ENCODE measurements at regions not wholly inside any gene's neighbourhood (a gene's known extent, or its start where the extent isn't known, plus 50 kb on each side); places are given as distances from the start of the nearest gene placed in this dataset.
"Not testable (repeated sequence)": the region's sequence is repeated elsewhere in the genome, so short reads cannot be mapped to it uniquely, and the experiment has no call there.

- no peak for DNase-seq (ENCODE audit: low spot score)
These were observed 313.4 kb downstream of the SQOR start for GRCh38 chr15:45948181-45948621.

GRCh38 chr15:45958924-45959323 lies 324.1 kb downstream of the SQOR start:
- no peak for DNase-seq (ENCODE audit: low spot score)

DNA sequence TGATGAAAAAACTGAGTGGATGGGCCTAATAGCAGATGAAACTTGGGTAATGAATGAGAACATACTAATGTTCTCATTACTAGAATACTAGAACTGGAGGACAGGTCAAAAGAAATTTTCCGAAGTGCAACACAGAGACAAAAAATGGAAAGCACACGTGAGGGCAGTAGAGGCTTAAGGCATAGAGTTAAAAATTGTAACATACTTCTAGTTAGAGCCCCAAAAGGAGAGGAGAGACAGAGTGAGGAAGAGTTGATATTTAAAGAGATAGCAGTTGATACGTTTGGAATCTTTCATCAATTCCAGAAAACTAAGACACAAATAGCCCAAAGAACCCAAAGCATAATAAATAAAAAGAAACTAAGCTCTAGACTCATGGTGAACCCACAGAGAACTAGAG lies 327.9 kb downstream of the SQOR start:
- DNase-seq (ENCODE audit: low spot score): no peak

DNA sequence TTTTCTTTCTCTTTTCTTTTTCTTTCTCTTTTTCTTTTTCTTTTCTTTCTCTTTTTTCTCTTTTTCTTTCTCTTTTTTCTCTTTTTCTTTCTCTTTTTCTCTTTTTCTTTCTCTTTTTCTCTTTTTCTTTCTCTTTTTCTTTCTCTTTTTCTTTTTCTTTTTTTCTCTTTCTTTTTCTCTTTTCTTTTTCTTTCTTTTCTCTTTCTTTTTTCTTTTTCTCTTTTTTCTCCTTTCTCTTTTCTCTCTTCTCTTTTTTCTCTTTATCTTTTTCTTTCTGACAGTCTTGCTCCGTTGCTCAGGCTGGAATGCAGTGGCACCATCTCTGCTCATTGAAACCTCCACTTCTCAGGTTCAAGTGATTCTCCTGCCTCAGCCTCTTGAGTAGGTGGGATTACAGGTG lies 335.7 kb downstream of the SQOR start:
- DNase-seq (ENCODE audit: low spot score): no peak

- DNase-seq (ENCODE audit: low spot score): no peak
These were observed 345.5 kb downstream of the SQOR start for GRCh38 chr15:45980366-45980765.

DNA sequence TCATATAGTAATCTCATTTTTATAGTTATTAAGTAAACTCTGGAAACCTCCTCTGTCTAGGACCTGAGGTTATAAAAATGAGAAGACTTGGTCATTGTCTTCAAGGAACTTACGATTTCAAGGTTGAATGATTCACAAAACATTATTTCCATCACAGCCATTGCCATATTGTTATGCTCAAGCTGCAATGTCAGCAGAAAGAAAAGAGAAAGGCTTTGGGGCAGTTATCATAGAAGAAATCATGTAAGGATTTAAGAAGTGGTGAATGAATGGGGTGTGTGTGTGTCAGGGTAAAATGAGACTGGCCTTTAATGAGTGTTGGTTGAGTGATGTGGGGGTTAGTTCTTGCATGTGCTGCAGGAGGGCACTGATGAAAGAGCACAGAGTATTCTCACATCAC lies 346.8 kb downstream of the SQOR start:
- no peak for DNase-seq (ENCODE audit: low spot score)

GRCh38 chr15:45991863-45992262 lies 357.0 kb downstream of the SQOR start:
- no peak for DNase-seq (ENCODE audit: low spot score)

DNA sequence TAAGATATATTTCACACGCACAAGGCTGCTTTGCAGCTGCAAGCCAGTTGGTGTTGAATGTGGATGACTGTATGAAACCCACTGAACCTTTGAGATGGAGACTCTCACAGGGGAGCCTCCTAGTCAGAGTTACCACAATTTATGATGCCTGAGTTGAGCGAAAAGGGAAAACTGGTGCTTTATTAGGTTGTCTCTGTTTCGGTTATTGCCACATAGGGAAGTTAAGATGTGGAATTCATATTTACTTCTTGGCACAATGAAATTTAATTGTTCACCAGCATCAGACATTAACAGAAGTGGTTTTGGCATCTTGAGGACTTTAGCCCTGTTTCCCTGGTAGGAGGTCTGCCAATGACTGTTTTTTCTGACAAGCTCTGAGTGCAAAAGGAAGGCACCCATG lies 358.2 kb downstream of the SQOR start:
- DNase-seq (ENCODE audit: low spot score): no peak

GRCh38 chr15:45993508-45993907 lies 358.7 kb downstream of the SQOR start:
- DNase-seq (ENCODE audit: low spot score): no peak

- DNase-seq (ENCODE audit: low spot score): no peak
These were observed 361.0 kb downstream of the SQOR start for GRCh38 chr15:45995800-45996199.

DNA sequence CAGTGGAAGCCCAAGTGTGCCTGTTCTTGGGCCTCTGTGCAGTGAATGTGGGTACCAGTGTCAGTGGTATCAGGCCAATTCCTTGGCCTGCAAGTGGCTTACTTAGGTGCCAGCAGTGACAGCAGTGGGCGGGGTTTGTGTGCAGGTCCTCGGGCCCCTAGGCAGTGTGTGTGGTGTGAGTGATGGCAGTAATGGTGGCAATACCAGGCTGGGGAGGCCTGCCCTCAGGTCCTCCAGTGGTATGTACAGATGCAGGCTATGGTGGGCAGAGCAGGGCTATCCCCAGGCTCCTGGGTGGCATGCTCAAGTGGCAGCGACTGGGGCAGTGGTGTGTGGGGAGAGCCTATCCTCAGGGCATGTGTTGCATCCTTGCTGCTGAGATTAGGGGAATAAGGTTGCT lies 379.7 kb downstream of the SQOR start:
- DNase-seq (ENCODE audit: low spot score): no peak

- DNase-seq (ENCODE audit: low spot score): no peak
These were observed 399.9 kb downstream of the SQOR start for GRCh38 chr15:46034755-46035154.

DNA sequence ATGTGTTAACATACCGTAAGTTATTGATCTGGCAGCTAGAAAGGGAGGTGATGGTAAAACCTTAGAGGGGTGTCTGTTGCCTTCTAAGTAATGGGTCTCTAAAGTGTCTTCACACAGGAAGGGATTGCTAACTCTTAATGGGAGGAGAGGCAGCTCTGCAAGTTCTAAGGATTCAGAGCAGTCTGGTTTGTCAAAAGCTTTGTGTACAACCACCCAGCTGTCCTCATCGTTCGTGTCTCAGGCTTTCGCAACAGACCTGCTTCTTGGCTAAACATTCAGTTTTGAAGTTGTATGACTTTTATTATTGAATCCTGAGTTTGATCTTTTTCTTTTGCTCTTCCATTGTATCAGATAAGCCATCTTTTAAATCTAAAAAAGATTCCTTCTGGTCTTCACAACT lies 404.9 kb downstream of the SQOR start:
- no peak for DNase-seq (ENCODE audit: low spot score)

DNA sequence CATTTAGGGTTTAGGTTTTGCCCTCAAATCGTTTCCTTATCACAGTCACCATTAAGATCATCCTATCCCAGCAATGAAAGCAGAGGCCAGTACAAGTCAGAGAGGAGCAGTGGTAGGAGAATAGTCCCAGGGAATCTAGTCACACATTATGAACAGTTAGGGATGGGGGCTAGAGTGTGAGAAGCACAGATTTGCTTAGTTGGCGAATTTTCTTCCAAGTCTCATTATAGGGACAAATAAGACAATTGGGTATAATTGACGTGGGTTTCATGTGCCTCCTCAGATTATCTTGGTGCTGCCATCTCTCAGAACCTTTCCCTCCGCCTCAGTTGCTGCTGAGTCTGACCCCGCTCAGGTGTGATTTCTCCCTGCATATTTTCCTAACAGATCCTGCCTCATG lies 407.1 kb downstream of the SQOR start:
- DNase-seq (ENCODE audit: low spot score): no peak

- DNase-seq (ENCODE audit: low spot score): no peak
These were observed 425.2 kb downstream of the SQOR start for GRCh38 chr15:46059921-46060594.

DNA sequence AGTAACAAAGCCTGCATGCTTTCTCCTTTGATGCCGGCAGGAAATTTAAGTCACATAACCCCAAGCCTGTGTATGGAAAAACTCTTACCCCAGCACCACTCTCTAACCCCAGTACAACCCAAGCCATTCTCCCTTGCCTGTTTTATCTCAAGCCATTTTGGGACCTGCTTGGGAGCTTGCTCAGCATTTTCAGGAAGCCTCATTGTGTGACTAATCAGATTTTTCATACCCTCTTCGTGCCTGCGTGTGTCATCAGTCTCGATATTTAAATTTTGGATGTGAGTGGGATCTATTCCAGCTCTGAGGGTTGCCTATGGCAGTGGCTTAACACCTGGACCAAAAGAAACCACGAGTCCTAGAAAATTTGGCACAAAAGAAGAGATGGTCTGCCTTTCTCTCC lies 426.2 kb downstream of the SQOR start:
- DNase-seq (ENCODE audit: low spot score): no peak

DNA sequence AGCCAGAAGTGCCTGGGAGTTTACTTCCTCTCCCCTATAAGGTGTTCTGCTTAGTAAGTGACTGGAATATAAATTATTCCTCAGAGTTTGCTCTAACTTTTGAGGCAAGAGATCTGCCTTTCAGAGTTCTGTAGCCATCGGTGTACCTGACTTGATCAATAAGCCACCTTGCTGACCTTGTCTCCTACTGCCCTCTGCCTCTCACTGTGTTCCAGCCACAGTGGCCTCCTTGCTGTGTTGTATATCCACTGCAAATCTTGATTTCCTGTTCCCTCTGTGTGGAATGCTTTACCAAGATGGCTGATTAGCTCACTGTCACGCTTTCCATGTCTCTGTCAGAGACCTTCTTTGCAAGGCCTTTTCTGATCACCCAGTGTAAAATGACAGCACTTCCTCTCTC lies 442.4 kb downstream of the SQOR start:
- no peak for DNase-seq (ENCODE audit: low spot score)

DNA sequence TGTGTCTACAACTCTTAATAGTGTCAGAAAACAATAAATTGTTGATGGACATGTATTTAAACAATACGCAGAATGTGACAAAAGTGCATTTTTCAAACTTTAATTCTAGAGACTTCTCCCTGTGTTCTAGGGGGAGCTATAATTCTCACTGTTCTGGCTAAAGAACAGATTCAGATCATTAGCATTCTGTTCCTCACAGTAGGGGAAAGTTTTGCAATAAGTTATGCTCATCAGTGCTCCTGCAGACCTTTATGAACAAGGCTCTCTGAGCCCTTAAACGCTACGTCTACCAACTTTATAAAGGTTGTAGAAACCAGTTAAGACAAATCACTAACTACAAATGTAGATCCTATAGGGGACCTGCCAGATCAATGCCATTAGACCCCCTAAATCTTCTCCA lies 444.2 kb downstream of the SQOR start:
- no peak for DNase-seq (ENCODE audit: low spot score)

DNA sequence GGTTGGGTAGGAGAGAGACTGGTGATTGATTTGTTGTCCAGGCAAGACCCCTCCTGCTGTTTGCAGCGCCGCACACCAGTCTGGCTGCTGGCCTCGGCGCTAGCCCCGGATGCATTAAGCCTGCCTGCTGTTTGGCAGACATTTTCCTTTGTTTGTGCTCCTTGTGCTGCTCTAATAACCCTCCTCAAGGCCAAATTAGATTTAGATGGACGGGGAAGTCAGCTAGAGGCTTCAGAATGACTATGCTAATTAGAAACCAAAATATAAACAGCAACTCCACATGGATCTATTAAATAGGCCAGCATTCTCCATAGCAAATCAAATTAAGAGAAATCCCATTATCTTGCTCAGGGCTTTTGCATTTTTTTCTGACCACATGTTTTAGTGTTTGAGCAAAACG lies 445.2 kb downstream of the SQOR start:
- no peak for DNase-seq (ENCODE audit: low spot score)

GRCh38 chr15:46088486-46089445 lies 453.9 kb downstream of the SQOR start:
- DNase-seq (ENCODE audit: low spot score): no peak

DNA sequence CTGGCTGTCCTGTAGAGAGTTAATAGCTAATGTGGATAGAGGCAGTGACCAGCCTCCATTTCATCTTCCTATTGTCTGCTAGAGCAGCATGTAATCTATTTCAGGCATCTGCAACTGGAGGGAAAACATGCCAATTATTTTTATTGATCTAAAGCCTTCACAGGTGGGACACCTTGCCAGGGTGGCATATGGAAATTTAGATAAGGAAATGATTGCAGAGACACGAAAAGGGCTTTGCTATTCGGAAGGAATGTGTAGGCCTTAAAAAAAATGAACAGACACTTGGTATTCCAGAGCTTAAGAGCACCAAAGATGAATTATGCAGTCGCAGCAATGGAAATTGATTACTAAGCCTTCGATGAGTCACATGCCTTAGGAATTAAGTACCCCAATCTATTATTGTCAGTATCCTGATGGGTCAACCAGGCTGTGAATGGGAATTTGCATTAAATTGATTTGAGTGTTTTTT lies 454.7 kb downstream of the SQOR start:
- no peak for DNase-seq (ENCODE audit: low spot score)

GRCh38 chr15:46091860-46092450 lies 457.1 kb downstream of the SQOR start:
- peak; percentile 14 for DNase-seq (ENCODE audit: low spot score)

DNA sequence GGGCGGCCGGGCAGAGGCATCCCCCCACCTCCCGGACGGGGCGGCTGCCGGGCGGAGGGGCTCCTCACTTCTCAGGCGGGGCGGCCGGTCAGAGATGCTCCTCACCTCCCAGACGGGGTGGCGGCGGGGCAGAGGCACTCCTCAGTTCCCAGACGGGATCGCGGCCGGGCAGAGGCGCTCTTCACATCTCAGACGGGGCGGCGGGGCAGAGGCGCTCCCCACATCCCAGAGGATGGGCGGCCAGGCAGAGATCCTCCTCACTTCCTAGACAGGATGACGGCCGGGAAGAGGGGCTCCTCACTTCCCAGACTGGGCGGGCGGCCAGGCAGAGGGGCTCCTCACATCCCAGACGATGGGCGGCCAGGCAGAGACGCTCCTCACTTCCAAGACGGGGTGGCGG lies 463.2 kb downstream of the SQOR start:
- DNase-seq (ENCODE audit: low spot score): not testable (repeated sequence)

Data from AG08396 (cell line).